ENCODE measurements at regions not wholly inside any gene's neighbourhood (a gene's known extent, or its start where the extent isn't known, plus 50 kb on each side); places are given as distances from the start of the nearest gene placed in this dataset.

GRCh38 chr17:71989117-71989516 is 131.7 kb upstream of the SOX9 start:
- no peak for DNase-seq (ENCODE audit: low read depth)
- TF ChIP-seq CTCF (IDR thresholded peaks at IDR 0.05; ENCODE audit: insufficient read depth, low read depth, low read length) = no peak

GRCh38 chr17:71993363-71993762 is 127.5 kb upstream of the SOX9 start:
- no peak overlapping the region for H3K4me3 ChIP-seq (ENCODE audit: low read depth, low read length)
- no peak for TF ChIP-seq CTCF (IDR thresholded peaks at IDR 0.05; ENCODE audit: insufficient read depth, low read depth, low read length)
- DNase-seq (ENCODE audit: low read depth) = no peak

More at GRCh38 chr17:71989117-71989516, 131.7 kb upstream of the SOX9 start:
- H3K4me3 ChIP-seq (ENCODE audit: low read depth, low read length) = no peak overlapping the region

GRCh38 chr17:71995590-71995989 is 125.2 kb upstream of the SOX9 start:
- no peak for DNase-seq (ENCODE audit: low read depth)
- H3K4me3 ChIP-seq (ENCODE audit: low read depth, low read length) = no peak overlapping the region
- TF ChIP-seq CTCF (IDR thresholded peaks at IDR 0.05; ENCODE audit: insufficient read depth, low read depth, low read length) = no peak

- DNase-seq (ENCODE audit: low read depth) = no peak
- no peak overlapping the region for H3K4me3 ChIP-seq (ENCODE audit: low read depth, low read length)
- TF ChIP-seq CTCF (IDR thresholded peaks at IDR 0.05; ENCODE audit: insufficient read depth, low read depth, low read length) = no peak
These were observed 116.8 kb upstream of the SOX9 start for GRCh38 chr17:72004011-72004427.

GRCh38 chr17:72004611-72005331 is 116.0 kb upstream of the SOX9 start:
- no peak overlapping the region for H3K4me3 ChIP-seq (ENCODE audit: low read depth, low read length)
- TF ChIP-seq CTCF (IDR thresholded peaks at IDR 0.05; ENCODE audit: insufficient read depth, low read depth, low read length) = no peak
- DNase-seq (ENCODE audit: low read depth) = no peak

- H3K4me3 ChIP-seq (ENCODE audit: low read depth, low read length) = no peak overlapping the region
- no peak for DNase-seq (ENCODE audit: low read depth)
- TF ChIP-seq CTCF (IDR thresholded peaks at IDR 0.05; ENCODE audit: insufficient read depth, low read depth, low read length) = no peak
These were observed 115.3 kb upstream of the SOX9 start for GRCh38 chr17:72005332-72006163.

Data from fibroblast of villous mesenchyme (primary cell).